ENCODE measurements at regions not wholly inside any gene's neighbourhood (a gene's known extent, or its start where the extent isn't known, plus 50 kb on each side); places are given as distances from the start of the nearest gene placed in this dataset.
"Not testable (repeated sequence)": the region's sequence is repeated elsewhere in the genome, so short reads cannot be mapped to it uniquely, and the experiment has no call there.

DNA sequence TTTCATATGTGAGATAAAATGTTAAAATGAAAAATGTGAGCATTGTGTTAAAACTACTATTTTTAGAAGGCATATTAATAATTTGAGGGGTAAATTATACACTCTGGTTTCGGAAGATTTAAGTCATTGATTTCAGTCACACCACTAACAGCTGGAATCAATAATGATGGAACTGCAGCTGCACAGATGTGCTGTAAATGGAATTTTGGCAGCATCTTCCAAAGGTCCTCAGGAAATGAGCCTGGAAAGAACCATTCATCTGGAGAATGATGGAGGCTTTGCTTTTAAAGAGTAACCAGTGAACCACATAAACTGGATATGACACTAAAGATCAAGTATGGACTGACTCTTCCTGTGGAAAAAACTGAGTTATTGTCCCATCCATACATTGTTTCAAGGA is 759.0 kb upstream of the EPHA5 start:
- DNase-seq (ENCODE audit: low read depth in 2 of 2) = no peak

- DNase-seq (ENCODE audit: low read depth in 2 of 2) = no peak
Measured at GRCh38 chr4:66416425-66416824, 746.1 kb upstream of the EPHA5 start.

- no peak for DNase-seq (ENCODE audit: low read depth in 2 of 2)
Measured at GRCh38 chr4:66404141-66404540, 733.9 kb upstream of the EPHA5 start.

DNA sequence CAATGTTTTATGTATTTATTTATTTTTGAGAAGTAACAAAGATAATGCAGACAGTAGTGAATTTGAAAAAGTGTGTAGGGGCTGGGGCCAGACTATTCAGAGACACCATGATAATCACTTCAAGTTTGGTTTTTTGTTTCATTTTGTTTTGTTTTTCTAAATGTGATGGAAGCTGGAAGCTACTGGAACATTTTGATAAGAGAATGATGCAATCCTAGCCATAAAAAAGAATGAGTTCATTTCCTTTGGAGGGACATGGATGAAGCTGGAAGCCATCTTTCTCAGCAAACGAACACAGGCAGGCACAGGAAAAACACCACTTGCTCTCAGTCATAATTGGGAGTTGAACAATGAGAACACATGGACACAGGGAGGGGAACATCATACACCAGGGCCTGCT is 706.6 kb upstream of the EPHA5 start:
- DNase-seq (ENCODE audit: low read depth in 2 of 2) = no peak

GRCh38 chr4:66376396-66376795 is 706.1 kb upstream of the EPHA5 start:
- no peak for DNase-seq (ENCODE audit: low read depth in 2 of 2)

- DNase-seq (ENCODE audit: low read depth in 2 of 2) = no peak
Measured at GRCh38 chr4:66373268-66373667, 703.0 kb upstream of the EPHA5 start.

DNA sequence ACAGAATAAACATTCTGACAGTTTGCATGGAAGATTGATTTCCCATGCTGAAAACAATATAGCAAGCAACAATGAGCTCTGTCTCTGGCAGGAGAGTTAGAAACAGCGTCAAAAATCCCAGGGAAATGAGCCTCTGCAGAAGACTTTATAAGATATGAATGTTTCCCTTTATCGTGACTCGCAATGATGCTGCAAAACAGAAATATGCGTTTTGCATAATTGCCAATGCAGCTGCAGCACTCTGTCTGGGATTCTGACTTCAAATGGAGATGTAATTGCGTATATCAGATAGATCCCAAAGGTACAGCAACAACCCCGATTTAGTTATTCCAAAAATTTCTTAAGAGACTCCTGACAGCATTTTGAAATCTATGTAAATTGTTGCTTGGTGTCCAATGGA is 702.4 kb upstream of the EPHA5 start:
- no peak for DNase-seq (ENCODE audit: low read depth in 2 of 2)

DNA sequence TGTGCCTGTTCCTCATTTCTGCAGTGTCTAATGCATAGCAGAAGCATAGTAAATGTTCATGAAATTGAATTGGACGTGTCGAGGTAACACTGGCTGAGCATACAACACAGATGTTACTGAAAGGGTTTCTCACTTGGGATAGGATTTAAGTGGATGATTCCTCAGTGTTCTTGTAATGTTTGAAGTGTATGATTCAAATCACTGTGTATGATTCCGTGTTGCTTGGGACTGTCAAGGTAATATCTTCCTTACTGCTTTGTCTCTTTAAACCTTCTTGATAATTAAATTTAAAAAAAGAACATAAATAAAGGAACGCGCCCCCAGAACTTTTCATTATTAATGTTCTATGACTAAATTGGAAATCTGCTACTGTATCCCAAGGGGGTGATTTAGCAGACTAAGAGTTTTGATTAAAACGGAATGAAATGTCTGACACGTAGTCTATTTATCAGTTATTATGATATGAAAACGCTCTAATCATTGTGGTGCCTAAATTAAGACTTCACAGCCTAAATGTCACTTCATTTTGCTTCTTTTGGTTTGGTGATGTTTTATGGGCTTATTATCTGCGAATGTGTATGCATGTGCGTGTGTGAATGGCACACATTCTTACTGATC is 696.9 kb upstream of the EPHA5 start:
- DNase-seq (ENCODE audit: low read depth in 2 of 2) = no peak

- DNase-seq (ENCODE audit: low read depth in 2 of 2) = not testable (repeated sequence)
Measured at GRCh38 chr4:66360395-66360794, 690.1 kb upstream of the EPHA5 start.

GRCh38 chr4:66357316-66357715 is 687.0 kb upstream of the EPHA5 start:
- no peak for DNase-seq (ENCODE audit: low read depth in 2 of 2)

DNA sequence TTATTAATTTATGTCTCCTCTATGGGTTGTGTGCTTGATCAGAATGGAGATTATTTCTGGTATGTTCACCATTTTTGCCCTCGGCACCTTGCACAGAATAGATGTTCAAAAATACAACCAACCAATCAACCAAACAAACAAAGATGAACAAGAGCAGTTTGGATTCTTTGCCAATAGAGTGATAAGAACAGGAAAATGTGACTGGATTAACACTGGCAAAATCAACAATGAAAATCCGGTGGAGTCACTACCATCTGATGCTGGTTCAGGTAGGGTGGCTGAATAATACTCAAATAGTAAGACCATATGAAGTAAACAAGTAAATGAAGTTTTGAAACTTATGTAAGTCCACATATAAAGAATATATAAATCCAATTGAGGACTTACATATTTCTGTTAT is 685.0 kb upstream of the EPHA5 start:
- no peak for DNase-seq (ENCODE audit: low read depth in 2 of 2)

DNA sequence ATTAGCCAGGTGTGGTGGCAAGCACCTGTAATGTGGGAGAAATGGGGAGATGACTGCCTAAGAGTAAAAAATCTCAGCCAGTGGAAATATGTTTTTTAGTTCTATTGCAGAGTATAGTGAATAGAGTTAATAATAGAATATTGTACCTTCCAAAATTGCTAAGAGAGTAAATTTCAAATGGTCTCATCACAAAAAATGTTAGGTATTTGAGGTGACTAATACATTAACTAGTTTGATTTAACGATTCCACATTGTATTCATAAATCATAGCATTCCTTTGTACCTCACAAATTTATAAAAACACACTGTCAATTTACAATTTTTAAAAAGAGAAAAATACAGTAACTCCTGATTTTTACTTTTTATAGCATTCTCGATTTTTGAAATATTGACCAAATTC is 681.5 kb upstream of the EPHA5 start:
- no peak for DNase-seq (ENCODE audit: low read depth in 2 of 2)

- no peak for DNase-seq (ENCODE audit: low read depth in 2 of 2)
Measured at GRCh38 chr4:66340286-66340893, 670.1 kb upstream of the EPHA5 start.

DNA sequence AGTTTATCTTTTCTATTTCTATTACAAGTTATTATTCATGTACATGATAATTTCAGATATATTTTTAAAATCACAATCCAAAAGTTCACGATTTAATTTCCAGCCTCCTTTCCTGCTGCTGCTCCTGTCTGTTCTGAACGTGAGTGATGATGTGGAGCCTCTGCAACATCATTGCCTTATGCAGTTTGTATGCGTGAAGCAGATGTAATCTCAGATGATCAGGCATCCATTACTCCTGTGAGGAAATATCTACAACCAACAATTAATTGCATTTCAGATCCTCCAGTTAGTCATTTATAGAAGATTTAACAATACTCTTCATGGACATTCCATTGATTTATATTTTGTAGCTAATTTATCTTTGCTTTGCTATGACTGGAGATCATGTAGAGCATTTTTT is 668.7 kb upstream of the EPHA5 start:
- no peak for DNase-seq (ENCODE audit: low read depth in 2 of 2)

GRCh38 chr4:66331761-66332160 is 661.5 kb upstream of the EPHA5 start:
- no peak for DNase-seq (ENCODE audit: low read depth in 2 of 2)

- no peak for DNase-seq (ENCODE audit: low read depth in 2 of 2)
Measured at GRCh38 chr4:66330125-66330524, 659.8 kb upstream of the EPHA5 start.

DNA sequence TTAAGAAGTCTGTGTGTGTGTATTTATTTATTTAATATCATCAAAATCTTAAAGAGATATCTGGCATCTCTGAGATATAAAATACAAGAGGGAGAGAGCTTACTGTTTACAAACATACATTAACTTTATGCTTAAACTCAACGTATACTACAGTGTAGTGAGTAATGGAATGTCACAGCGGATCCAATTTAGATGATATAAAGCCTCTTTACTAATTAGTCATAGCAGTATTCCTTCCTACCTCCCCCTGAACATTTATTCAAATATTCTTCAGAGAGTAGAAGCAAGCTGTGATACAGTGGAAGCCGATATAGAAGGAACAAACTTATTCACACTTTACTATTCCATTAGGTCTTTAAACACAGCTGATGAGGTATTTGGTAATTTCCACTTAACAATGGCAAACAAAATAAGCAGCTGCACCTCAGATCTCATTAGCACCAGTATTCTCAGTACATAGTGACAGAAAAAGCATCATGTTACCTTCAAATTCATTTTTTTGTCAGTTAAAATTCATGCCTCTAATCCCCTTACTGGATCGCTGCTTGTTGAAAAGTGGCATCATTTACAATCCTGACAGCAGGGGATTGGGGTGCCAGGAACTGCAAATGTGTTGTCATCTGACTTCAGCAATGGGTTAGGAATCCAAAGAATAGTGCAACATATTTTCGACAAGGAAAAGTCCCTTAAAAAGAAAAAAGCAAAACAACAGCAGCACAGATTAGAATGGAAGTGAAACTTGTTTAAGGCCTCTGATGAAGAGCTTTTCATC is 658.7 kb upstream of the EPHA5 start:
- DNase-seq (ENCODE audit: low read depth in 2 of 2) = no peak

- no peak for DNase-seq (ENCODE audit: low read depth in 2 of 2)
Measured at GRCh38 chr4:66307641-66308438, 637.6 kb upstream of the EPHA5 start.

DNA sequence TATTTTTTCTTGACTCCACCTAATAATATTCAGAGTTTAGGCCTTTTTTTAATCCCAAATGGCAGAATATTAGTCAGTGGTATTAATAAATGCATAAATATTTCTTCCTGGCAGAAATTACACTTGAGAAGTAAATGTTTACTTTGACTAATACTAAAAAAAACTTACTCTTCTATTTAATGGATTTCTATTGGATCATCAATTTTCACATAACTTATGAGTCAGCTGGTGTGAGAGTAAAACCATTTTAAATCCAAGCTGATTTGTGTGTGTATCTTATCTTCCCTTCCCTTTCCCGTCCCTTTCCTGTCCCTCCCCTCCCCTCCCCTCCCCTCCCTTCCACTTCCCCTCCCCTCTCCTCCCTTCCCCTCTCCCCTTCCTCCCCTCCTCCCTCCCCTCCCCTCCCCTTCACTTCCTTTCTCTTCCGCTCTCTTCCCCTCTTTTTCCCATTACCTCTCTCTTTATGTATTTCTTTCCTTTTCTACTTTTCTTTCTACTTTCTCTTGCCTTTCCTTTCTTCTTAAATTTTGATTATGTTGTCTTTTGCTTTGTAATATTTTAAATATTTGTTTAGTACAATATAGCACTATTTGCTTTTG is 630.1 kb upstream of the EPHA5 start:
- DNase-seq (ENCODE audit: low read depth in 2 of 2) = no peak

GRCh38 chr4:66298569-66298968 is 628.3 kb upstream of the EPHA5 start:
- no peak for DNase-seq (ENCODE audit: low read depth in 2 of 2)

- DNase-seq (ENCODE audit: low read depth in 2 of 2) = no peak
Measured at GRCh38 chr4:66297703-66298102, 627.4 kb upstream of the EPHA5 start.

- no peak for DNase-seq (ENCODE audit: low read depth in 2 of 2)
Measured at GRCh38 chr4:66294638-66295037, 624.3 kb upstream of the EPHA5 start.
